ENCODE measurements at regions not wholly inside any gene's neighbourhood (a gene's known extent, or its start where the extent isn't known, plus 50 kb on each side); places are given as distances from the start of the nearest gene placed in this dataset.

DNA sequence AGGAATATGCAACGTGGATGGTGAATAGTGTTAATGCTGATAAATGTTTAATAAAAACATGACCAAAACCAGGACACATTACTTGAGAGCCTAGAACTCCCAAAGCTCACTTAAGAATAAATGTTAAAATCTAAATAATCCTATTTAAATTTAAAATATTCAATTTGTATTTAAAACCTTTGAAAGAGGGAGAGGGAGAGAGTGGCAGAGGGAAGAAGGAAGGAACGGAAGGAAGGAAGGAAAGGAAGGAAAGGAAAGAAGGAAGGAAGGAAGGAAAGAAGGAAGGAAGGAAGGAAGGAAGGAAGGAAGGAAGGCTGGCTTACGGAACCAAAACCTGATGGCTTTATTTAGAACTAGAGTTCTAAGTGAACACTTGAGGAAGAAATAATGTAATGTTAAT is 324.1 kb upstream of the SYT4 start:
- TF ChIP-seq, protein P1, sequence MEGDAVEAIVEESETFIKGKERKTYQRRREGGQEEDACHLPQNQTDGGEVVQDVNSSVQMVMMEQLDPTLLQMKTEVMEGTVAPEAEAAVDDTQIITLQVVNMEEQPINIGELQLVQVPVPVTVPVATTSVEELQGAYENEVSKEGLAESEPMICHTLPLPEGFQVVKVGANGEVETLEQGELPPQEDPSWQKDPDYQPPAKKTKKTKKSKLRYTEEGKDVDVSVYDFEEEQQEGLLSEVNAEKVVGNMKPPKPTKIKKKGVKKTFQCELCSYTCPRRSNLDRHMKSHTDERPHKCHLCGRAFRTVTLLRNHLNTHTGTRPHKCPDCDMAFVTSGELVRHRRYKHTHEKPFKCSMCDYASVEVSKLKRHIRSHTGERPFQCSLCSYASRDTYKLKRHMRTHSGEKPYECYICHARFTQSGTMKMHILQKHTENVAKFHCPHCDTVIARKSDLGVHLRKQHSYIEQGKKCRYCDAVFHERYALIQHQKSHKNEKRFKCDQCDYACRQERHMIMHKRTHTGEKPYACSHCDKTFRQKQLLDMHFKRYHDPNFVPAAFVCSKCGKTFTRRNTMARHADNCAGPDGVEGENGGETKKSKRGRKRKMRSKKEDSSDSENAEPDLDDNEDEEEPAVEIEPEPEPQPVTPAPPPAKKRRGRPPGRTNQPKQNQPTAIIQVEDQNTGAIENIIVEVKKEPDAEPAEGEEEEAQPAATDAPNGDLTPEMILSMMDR (conservative IDR thresholded peaks at IDR 0.05 in 1 of 2, IDR thresholded peaks at IDR 0.05 in 1 of 2; ENCODE audit: extremely low read depth in 1 of 2, insufficient read depth in 1 of 2, low read depth in 1 of 2, low read length in 2 of 2): no peak
- no peak for TF ChIP-seq EZH2 (IDR thresholded peaks at IDR 0.05; ENCODE audit: borderline replicate concordance, low read length)

Measured in mammary epithelial cell (primary cell).